GM18873 (cell line): ENCODE measurements at regions not wholly inside any gene's neighbourhood (a gene's known extent, or its start where the extent isn't known, plus 50 kb on each side); places are given as distances from the start of the nearest gene placed in this dataset.
"Not testable (repeated sequence)": the region's sequence is repeated elsewhere in the genome, so short reads cannot be mapped to it uniquely, and the experiment has no call there.

Source experiments
- ATAC-seq: cut with Tn5 transposase; IDR thresholded peaks from one replicate; pipeline ENCODE4 v1.9.1; 2021; ENCODE audit warnings: mild to moderate bottlenecking, moderate library complexity, moderate number of reproducible peaks; ENCODE audit not compliant: unreplicated experiment, low FRiP score

DNA sequence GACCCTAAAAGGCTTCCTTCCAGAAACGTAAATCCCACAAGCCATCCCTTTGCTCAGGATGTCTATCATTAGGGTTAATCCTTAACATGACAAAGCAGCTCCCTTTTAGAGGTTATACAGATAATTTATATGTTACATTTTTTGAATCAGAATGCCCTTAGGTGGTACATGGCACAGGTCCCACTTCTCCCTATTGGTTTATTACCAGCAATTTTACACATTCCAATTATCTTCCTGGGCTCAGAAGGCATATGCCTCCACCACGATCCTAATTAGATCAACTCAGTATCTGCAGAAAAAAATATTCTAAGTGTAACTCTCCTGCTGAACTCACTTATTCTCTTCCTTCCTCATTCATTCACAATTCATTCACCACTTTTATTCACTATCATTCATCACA is 507.0 kb upstream of the MAP2 start:
- ATAC-seq, result no peak

DNA sequence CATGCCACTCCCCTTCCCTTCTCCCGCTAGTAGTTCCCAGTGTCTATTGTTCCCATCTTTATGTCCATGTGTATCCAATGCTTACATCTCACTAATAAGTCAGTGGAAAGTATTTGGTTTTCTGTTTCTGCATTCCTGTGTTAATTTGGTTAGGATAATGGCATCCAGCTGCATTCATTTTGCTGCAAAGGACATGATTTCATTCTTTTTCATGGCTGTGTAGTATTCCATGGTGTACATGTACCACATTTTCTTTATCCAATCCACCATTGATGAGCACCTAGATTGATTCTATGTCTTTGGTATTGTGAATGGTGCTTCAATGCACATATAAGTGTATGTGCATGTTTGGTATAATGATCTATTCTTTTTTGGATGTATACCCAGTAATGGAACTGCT is 502.5 kb upstream of the MAP2 start:
- ATAC-seq, result not testable (repeated sequence)

DNA sequence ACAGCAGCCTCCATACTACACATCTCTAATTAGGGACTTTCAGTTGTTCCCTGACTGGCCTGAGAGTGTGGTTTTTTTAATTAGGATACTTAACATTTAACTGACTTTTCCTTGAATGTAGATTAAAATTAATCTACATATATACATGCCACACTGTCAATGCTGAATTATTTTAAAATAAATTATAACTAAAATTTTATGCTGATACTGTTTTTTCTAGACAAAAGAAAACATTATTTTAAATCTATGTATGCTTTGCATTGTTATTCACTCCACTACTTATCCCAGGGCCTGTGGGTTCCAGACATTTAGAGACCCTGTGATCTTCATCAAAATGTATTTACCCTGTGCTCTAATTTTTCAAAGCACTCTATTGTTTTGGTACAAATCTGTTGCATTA is 496.0 kb upstream of the MAP2 start:
- ATAC-seq, result no peak

DNA sequence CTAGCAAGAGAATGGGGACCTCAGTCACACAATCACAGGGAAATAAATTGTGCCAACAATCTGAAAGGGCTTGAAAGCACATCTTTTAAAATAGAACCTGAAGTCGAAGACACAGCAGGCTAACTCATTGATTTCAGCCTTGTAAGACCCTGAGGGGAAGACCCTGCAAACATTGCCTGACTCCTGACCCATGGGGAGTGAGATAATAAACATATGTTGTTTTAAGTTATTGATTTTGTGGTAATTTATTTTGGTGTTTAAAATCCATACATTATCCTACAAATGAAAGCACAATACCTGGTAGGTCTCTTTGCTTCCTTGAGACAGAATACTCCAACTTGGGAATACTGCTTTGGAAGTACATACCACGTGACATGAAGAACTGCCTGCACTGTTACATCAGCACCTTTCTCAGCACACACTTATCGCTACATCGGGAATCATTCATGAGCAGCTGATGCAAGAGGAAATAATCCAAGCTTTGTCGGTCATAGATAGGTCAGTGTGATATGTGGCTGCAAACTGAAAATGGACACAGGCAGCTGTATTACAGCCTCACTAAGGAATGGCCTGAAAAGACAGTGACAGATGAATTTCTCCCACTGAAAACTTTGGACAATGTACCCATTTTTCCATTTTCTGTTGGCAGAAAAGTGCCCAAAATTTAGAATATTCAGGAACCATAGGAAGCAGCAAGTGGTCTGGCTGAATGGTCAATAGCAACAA is 494.5 kb upstream of the MAP2 start:
- no peak for ATAC-seq

DNA sequence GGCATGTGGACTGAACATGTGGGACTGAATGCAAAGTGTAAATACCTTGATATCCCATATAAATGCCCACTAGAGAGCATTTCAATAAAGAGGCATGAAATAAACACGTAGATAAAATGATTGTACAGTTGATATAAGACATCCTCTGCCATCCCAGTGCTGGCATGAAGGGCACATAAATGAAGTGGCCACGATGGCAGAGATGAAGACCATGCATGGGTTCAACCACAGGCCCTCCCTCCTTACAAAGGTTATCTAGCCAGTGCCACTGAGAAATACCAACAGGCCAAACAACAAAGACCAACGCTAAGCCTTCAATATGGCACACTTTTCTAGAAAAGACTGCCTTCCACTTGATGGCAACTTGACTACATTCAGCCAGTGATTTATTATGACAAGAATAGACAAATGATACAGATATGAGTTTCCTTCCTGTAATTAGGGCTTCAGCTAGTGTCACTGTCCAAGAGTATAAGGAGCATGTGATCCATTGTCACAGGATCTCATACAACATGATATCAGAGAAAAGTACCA is 493.9 kb upstream of the MAP2 start:
- no peak for ATAC-seq

DNA sequence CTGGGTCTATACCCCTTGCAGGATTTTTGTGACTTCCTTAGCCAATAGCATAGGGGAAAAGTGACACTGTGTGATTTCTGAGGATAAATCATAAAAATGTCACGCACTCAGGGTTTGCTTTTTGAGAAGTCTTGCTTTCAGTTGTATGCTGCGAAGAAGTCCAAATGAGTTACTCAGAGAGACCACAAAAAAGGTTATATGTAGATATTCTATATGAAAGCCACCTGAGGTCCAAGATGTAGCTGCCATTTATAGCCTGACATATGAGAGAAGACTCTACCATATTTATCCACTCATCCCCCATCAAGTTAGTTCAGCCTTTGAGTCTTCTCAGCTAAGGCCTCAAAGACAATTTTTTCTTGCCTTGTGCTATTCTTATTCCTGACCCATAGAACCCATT is 488.3 kb upstream of the MAP2 start:
- ATAC-seq, result no peak

DNA sequence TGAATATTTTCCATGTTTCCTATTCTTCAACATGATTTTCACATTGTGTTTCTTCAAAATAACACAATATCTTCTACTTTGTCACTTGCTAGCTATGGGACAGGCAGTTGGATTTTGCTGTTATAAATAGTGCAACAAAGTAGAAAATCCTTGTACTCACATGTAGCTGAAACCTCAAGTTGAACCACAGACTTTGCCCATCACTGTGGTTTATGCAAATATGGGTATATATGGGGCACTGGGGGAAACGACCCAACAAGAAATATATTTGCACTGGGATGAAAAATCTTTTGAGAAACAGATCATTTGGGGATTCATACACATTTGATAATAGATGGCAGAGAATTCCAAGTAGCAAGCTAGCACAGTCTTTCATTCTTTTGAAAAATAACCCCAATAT is 486.3 kb upstream of the MAP2 start:
- no peak for ATAC-seq

DNA sequence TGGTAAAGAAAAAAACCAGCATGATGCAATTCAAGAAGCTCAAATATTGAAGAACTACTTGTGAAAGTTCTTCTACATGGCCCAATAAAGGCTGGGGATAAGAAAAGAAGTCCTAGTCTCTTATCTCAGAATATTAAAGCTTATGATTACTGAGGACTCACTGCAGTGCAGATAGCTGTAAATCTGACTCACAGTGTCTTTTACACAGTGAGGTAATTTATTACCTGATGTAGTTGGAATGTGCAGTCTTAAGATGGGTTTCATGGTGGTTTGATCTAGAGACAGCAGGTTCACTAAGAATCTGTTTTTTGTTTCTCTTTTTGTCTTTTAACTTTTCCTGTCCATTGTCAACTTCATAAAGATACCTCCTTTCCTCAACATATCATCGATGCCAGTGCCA is 484.0 kb upstream of the MAP2 start:
- ATAC-seq, result no peak

DNA sequence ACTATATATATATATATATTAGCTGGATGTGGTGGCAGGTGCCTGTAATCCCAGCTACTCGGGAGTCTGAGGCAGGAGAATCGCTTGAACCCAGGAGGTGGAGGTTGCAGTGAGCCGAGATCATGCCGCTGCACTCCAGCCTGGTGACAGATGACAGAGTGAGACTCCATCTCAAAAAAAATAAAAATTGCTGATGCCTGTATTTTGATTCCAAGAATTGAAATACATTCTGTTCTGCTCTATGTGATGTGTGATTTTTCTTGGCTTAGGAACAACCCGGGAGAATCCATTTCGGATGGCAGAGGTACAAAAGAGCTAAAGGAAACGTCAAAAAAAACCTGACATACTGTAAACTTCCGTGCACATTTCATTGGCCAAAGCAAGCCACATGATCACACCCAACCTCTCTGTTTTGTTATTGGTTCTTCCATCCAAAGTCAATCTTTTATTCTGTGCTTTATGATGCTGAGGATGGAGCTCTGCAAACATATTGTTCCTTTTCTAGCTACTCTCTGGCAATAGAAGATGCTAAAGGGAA is 478.1 kb upstream of the MAP2 start:
- no peak for ATAC-seq

DNA sequence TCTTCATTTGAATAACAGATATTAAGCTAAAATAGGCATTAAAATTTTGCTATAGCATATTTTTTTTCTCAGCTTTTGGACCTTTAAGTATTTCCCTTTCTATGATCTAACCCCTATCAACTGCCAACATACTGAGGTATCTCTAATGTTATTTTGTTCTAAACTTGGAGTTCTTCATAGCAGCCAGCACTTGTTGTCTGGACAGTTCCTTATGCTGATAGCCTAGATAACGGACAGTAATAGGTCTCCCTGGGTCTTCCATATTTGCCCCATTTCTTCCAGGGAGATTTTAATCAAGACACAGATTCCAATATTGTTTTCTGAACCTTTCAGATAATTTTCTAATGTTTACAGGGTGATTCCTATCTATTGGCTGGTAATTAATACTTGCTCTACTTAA is 475.8 kb upstream of the MAP2 start:
- no peak for ATAC-seq

DNA sequence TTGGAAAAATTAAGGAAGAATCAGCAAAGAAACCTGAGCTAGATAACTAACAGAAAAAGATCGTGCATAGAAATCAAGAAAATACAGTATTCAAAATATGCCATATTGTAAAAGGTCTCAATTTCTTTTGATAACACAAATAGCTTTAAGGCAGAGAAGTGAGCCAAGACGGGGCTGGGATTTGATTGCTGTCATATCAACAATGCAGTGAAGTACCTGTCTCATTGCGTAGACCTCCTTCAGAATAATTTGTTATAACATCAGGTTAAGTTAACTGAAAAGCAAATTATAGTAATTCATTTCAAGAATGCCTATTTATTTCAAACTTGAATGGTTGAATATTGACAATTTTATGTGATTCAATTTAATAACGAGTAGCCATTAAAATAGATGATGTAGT is 453.8 kb upstream of the MAP2 start:
- ATAC-seq, result no peak

DNA sequence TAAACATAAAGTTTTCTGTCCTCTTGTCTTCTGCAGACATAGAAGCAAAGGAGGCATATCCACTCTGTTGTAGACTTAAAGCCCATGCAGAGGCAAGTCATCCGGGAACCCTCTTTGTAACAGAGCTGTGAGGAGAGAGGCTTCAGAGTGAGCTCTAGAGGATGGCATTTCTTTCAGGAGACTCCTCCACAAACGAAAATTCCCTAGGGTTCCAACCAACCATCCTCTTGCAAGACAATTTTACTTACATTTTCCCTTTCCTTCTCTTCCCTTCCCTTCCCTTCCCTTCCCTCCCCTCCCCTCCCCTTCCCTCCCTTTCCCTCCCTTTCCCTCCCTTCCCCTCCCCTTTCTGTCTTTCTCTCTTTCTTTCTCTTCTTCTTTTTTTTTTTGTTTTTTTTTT is 446.3 kb upstream of the MAP2 start:
- ATAC-seq, result no peak

DNA sequence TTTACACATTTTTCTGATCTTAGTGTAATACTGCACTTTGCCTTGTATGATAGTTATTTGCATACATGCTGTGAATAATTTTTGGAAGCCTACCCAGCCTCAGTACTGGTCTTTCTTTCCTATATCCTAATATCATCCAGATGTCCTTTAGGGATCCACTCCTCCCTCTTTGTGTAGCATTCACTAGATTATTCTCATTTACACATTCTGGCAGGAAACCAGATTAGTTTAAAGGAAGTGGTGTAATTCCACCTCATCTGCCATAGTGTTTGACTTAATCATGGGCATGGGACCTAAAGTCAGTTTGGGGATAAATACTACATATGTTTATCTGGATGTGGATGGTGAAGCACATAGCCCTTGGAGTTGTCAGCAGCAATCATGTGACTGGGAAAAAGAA is 444.9 kb upstream of the MAP2 start:
- ATAC-seq, result no peak

DNA sequence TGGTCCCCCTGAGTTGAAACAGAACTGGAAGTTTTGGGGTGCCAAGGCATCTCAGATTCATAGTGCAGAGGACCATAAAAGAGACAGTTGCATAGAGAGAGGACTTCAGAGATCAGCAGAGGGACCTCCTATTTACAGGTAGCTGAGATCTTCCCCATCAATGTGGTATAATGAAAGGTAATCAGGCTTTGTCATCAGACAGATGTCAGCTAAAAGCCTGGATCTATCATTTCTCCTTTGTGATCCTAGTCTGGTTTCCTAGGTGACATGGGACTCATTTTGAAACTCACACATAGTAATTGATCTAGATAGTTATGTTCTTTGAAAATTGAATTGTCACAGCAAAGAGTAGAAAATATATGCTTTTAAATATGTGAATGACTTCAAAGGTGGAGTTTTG is 443.5 kb upstream of the MAP2 start:
- no peak for ATAC-seq

DNA sequence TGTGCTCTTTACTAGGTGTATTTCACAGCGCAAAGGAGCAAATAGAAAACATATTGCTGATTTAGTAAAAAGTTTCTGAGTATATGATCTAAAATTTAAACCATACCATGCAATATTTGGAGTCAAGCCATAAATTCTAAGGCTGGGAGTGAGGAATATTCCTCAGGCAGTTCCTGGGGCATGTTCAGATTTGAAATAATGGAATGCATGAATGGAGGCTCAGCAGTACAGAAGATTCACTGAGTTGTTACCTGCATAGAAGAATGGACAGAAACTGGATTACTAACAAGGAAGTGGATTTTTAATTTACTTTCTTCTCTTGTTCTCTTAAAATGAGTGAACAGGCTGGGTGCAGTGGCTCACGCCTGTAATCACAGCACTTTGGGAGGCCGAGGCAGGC is 441.0 kb upstream of the MAP2 start:
- no peak for ATAC-seq

DNA sequence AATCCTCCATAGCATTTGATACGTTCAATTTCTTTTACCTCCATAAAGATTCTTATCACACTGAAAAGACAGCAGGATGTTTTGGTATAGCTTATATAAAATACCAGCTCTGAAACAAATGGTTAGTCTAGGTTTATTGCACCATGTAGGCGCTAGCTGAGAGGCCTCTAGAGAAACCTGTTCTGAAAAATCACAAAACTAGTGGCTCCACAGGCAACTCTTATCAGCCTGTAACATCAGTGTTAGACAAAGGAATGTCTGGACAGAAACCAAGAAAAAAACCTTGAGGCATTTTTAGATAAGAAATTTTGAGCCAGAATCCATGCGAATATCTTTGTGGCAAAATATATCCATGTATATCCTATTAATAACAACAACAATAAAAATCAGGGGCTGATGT is 440.4 kb upstream of the MAP2 start:
- no peak for ATAC-seq

DNA sequence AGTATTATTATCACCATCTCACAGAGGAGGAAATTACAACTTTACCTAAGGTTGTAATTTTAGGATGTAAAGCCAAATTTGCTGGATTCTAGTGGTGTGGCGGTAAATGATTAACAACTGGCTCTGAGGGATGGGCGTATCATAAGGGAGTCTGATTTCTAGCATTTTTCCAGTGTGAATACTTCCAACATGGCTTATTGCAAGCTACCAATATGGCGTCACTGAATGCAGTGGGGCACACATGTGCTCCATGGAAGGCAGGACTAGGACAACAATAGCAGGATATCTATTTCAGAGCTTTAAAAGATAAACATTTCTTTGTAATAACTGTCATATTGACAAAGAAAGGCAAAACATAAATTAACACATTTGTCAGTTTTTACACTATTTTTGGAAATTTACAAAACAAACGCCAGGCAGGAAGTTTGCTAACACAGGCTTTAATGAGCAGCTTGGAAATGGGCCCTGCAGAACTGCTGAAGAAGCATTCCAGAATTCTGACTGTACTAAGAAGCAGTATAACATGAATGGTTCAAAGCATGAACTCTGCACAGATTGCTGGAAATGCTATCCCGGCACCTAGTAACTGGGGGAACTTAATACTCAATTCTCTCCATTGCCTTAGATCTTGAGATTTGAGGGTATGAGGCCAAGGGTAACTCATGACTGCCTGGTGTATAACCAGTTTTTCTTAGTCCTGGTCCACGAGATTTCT is 439.3 kb upstream of the MAP2 start:
- no peak for ATAC-seq

DNA sequence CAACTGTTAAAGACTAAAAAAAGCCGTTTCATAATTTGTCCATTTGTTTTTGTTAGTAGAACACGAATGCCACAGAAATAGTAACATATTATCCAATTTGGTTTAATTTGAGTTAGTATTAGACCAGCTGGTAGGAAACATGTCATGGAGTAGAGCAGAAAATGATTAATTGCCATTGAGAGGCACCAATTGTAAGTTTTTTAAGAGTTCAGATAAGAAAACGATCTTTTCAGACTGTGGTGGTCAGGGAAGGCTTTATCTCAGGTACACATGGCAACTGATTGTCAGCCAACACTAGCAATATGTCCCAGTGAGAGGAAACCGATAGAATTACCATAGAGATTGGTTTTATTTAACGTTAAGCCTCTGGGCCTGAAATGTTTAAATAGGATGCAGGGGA is 438.2 kb upstream of the MAP2 start:
- no peak for ATAC-seq

DNA sequence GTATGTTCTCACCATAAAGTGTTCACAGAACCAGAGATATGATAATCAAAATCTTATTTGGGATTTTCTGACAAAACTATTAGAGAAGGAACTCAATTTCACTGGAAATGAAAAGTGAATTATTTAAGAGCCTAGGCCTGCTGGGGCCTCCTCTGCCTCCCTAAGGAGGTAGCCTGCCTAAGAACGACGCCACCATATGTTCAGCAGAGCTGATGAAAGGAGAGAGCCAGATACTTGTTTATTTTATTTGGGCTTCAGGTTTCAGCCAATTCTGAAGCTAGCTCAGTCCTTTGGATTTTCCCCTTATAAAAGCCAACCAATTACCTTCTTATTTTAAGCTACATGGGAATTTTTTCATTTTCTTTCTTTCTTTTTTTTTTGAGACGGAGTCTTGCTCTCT is 433.1 kb upstream of the MAP2 start:
- no peak for ATAC-seq

DNA sequence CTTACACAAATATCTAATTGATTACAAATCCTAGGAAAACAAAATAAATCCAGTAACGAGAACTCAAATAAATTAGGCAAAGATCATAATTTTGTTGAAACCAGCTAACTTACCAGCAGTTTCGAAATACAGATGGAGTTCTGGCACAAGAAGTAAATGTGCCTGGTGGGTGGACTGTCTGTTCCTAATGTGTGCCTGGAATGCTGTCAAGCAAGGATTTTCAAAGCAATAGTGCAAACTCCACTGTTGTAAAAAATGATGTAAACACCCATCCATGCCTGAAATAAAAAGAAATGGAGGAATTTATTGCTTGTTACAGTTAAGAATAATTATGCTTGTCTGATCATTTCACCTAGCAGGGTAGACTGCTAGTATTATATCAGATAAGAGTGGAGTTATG is 423.9 kb upstream of the MAP2 start:
- no peak for ATAC-seq

DNA sequence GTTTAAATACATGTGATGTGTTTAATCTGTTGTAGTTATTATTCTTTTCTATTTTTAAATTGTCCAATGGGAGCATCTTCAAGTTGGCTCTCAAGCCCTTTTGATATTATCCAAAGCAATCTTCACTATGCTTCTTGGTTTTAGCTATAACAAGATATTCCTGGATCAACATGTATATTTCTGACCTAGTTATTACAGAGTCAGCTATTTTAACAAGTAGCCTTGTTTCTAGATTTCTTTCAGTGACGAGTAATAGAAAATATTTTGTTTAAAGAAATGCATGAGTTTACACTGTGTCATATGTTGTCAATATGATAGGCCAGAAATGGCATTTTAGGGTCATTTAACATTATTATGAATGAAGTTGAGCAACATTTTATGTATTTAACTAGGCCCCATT is 421.8 kb upstream of the MAP2 start:
- no peak for ATAC-seq

DNA sequence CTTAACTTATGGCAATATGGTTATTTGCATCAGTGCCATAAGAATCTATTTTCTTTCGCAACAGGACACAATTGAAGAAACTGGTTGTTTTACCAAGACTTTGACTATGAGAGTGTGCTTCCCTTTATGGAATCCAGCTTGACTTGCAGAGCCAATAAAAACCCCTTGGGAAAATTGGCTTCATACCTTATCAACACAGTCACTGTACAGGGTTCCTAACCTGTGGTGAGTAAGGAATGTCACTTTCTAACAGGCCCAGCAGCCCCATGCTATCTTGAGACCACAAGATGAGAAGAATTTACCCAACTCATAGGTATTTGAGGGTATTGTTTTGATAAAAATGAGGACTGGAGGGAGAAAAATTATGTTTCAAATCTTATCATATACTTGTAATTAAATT is 418.5 kb upstream of the MAP2 start:
- ATAC-seq, result no peak
